Naive thymus-derived CD4-positive, alpha-beta T cell (primary cell): ENCODE measurements at regions not wholly inside any gene's neighbourhood (a gene's known extent, or its start where the extent isn't known, plus 50 kb on each side); places are given as distances from the start of the nearest gene placed in this dataset.

Experiments used
- ATAC-seq: fragments of 150-1000 bp; cut with Tn5 transposase; 2 replicates; pipeline ENCODE4 v1.10.0; 2021; ENCODE audit warnings: mild to moderate bottlenecking, moderate library complexity
- CTCF ChIA-PET: fragments of 350-600 bp; sonication (Branson Sonifier 250); formaldehyde crosslinking; loops from one replicate; lab custom pipeline; 2021; ENCODE audit warnings: antibody characterized with exemption; lab: Charles Lee
- POLR2A ChIA-PET: fragments of 350-600 bp; sonication (Branson Sonifier 250); formaldehyde crosslinking; loops from one replicate; lab custom pipeline; 2021; ENCODE audit warnings: antibody characterized with exemption, inconsistent platforms; lab: Charles Lee
- DNase-seq, 9 donors: peaks; one replicate each; pipeline versions ENCODE4 v3.0.0 to v3.0.0-alpha.2; 2020 to 2022; ENCODE audit warnings: mixed read lengths in 1 of 9
- H3K27ac ChIP-seq: one replicate; pipeline ENCODE4 v1.7.0; 2013; ENCODE audit warnings: mild to moderate bottlenecking, low read depth, low read length, moderate library complexity
- H3K27me3 ChIP-seq, 2 donors: one replicate each; pipeline ENCODE4 v1.7.0; 2013; ENCODE audit warnings: low read length in 2 of 2, mild to moderate bottlenecking in 2 of 2, moderate library complexity in 2 of 2; ENCODE audit not compliant: control insufficient read depth in 2 of 2, insufficient read depth in 2 of 2
- H3K36me3 ChIP-seq, 3 experiments: 1 replicate in 2 of 3; 2 replicates in 1 of 3; pipeline ENCODE4 v1.7.0; 2013; ENCODE audit warnings: low read length in 3 of 3, mild to moderate bottlenecking in 3 of 3, moderate library complexity in 1 of 3; ENCODE audit not compliant: insufficient read depth in 3 of 3, control insufficient read depth in 2 of 3
- H3K4me1 ChIP-seq, 2 donors: one replicate each; pipeline ENCODE4 v1.7.0; 2013; ENCODE audit warnings: low read length in 2 of 2, mild to moderate bottlenecking in 2 of 2, moderate library complexity in 1 of 2; ENCODE audit not compliant: control insufficient read depth in 2 of 2, insufficient read depth in 2 of 2
- H3K4me3 ChIP-seq: 2 replicates; pipeline ENCODE4 v1.7.0; 2013; ENCODE audit warnings: mild to moderate bottlenecking, low read length
- H3K9me3 ChIP-seq, 3 experiments: 1 replicate in 2 of 3; 2 replicates in 1 of 3; pipeline ENCODE4 v1.7.0; 2013; ENCODE audit warnings: low read length in 3 of 3; ENCODE audit not compliant: control insufficient read depth in 2 of 3
- H3K27ac Mint-ChIP-seq, 9 donors: one replicate each; pipeline ENCODE4 v1.8.0; 2020 to 2022; ENCODE audit warnings: mixed read lengths in 9 of 9, mild to moderate bottlenecking in 8 of 9, moderate library complexity in 5 of 9, inconsistent platforms in 2 of 9
- H3K27me3 Mint-ChIP-seq, 5 donors: one replicate each; pipeline ENCODE4 v1.8.0; 2021 to 2022; ENCODE audit warnings: mixed read lengths in 5 of 5, mild to moderate bottlenecking in 1 of 5
- H3K36me3 Mint-ChIP-seq, 5 donors: one replicate each; pipeline ENCODE4 v1.8.0; 2020 to 2022; ENCODE audit warnings: mixed read lengths in 5 of 5, mild to moderate bottlenecking in 3 of 5, inconsistent platforms in 1 of 5
- H3K4me1 Mint-ChIP-seq, 7 donors: one replicate each; pipeline ENCODE4 v1.8.0; 2020 to 2022; ENCODE audit warnings: mixed read lengths in 7 of 7, mild to moderate bottlenecking in 3 of 7, inconsistent platforms in 1 of 7
- H3K4me3 Mint-ChIP-seq, 10 donors: one replicate each; pipeline ENCODE4 v1.8.0; 2020 to 2022; ENCODE audit warnings: mild to moderate bottlenecking in 10 of 10, mixed read lengths in 10 of 10, moderate library complexity in 6 of 10, inconsistent platforms in 2 of 10
- H3K9me3 Mint-ChIP-seq, 11 donors: one replicate each; pipeline ENCODE4 v1.8.0; 2020 to 2022; ENCODE audit warnings: mixed read lengths in 11 of 11, mild to moderate bottlenecking in 4 of 11, inconsistent platforms in 1 of 11, moderate library complexity in 1 of 11
- intact Hi-C, 2 donors: fragments of 100-400 bp; cut with micrococcal nuclease; formaldehyde crosslinking; loops; one replicate each; pipeline ENCODE4 v1.15.1; 2023

GRCh38 chr6:106771822-106772221 is 142.4 kb downstream of the QRSL1 start:
- peaks cover 0 to 39% (median 8%) of the 10 kb centered on the region in 11 donors for H3K9me3 Mint-ChIP-seq
- Histone ChIP-seq H3K4me3 (no peak overlapping the region), H3K27ac (no peak overlapping the region), H3K9me3 (no peaks in the 10 kb centered on the region), H3K27me3 (no peaks in the 10 kb centered on the region), H3K36me3 (no peaks in the 10 kb centered on the region), H3K4me1 (no peaks in the 10 kb centered on the region)
- no peaks in the 10 kb centered on the region for H3K4me1 Mint-ChIP-seq
- ATAC-seq (no peak), DNase-seq (no peak)
- no peak overlapping the region for H3K27ac Mint-ChIP-seq
- intact Hi-C loops: no loop called here
- ChIA-PET CTCF (no interaction called here), POLR2A (no interaction called here)
- H3K4me3 Mint-ChIP-seq: no peak overlapping the region
- H3K36me3 Mint-ChIP-seq: peaks cover 0 to 4% (median 0%) of the 10 kb centered on the region in 5 donors
- H3K27me3 Mint-ChIP-seq: peaks cover 0 to 11% (median 6%) of the 10 kb centered on the region in 5 donors

DNA sequence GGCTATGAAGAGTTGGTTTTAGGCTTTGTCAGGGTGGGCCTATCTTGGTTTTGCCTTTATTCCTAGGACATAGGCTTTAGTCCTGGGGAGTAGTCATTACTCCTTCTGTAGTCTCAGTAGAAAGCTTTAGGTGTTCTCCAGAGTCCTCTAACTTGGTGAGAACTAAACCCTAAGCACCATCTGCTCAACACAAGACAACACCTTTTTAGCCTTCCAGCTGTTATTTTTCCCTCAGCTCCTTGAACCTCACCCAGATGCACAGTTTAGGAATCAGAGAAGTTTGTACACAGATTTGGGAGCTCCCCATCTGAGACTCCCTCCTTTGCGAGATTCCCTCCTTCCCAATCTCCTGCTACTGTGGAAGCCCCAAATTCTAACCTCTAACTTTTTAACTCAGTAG is 141.3 kb downstream of the QRSL1 start:
- no peak overlapping the region for H3K4me3 Mint-ChIP-seq
- peaks cover 0 to 39% (median 8%) of the 10 kb centered on the region in 11 donors for H3K9me3 Mint-ChIP-seq
- CTCF ChIA-PET: no interaction called here
- Histone ChIP-seq H3K27me3 (no peaks in the 10 kb centered on the region), H3K27ac (no peak overlapping the region), H3K9me3 (no peaks in the 10 kb centered on the region), H3K4me1 (no peaks in the 10 kb centered on the region), H3K36me3 (no peaks in the 10 kb centered on the region), H3K4me3 (no peak overlapping the region)
- no peak for DNase-seq
- ATAC-seq: no peak
- no peak overlapping the region for H3K27ac Mint-ChIP-seq
- POLR2A ChIA-PET: no interaction called here
- intact Hi-C loops: no loop called here
- peaks cover 0 to 4% (median 0%) of the 10 kb centered on the region in 5 donors for H3K36me3 Mint-ChIP-seq
- peaks cover 0 to 15% (median 8%) of the 10 kb centered on the region in 5 donors for H3K27me3 Mint-ChIP-seq
- no peaks in the 10 kb centered on the region for H3K4me1 Mint-ChIP-seq

DNA sequence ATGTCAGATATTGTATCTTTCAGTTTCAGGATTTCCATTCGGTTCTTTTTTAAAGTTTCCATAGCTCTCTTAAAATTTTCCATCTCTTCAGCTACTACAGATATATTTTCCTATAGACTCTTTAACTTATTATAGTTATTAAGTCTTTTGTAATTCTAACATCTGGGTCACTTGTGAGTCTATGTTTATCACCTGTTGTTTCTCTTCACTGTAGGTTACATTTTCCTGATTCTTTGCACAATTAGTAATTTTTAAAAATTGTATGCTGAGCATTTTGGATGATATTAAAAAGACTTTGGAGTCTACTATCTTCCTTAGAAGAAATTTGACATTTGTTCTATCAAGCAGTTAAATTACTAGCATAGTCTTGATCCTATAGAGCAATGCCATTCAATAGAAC is 140.7 kb downstream of the QRSL1 start:
- H3K36me3 Mint-ChIP-seq: peaks cover 0 to 4% (median 0%) of the 10 kb centered on the region in 5 donors
- ATAC-seq (no peak), DNase-seq (no peak)
- Histone ChIP-seq H3K36me3 (no peaks in the 10 kb centered on the region), H3K4me1 (no peaks in the 10 kb centered on the region), H3K9me3 (no peaks in the 10 kb centered on the region), H3K4me3 (no peak overlapping the region), H3K27me3 (no peaks in the 10 kb centered on the region), H3K27ac (no peak overlapping the region)
- intact Hi-C loops: no loop called here
- H3K4me1 Mint-ChIP-seq: no peaks in the 10 kb centered on the region
- no peak overlapping the region for H3K27ac Mint-ChIP-seq
- ChIA-PET CTCF (no interaction called here), POLR2A (no interaction called here)
- peaks cover 0 to 39% (median 8%) of the 10 kb centered on the region in 11 donors for H3K9me3 Mint-ChIP-seq
- H3K4me3 Mint-ChIP-seq: no peak overlapping the region
- H3K27me3 Mint-ChIP-seq: peaks cover 0 to 15% (median 4%) of the 10 kb centered on the region in 5 donors

DNA sequence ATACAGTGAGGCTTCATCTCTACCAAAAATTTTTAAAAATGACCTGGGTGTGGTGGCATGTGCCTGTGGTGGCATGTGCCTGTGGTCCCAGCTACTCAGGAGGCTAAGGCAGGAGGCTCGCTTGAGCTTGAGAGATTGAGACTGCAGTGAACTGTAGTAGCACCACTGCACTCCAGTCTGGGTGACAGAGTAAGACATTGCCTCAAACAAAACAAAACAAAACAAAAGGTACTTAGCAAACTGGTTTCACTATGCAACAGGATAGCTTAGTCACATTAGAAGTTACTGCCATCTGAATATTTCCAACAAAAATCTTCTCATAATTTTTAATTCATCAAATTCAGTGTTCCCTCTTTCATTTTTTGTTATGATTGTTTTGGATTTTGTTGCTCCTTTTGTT is 137.9 kb downstream of the QRSL1 start:
- no peaks in the 10 kb centered on the region for H3K36me3 ChIP-seq
- H3K27ac ChIP-seq: no peak overlapping the region
- H3K4me1 ChIP-seq: no peaks in the 10 kb centered on the region
- intact Hi-C loops: no loop called here
- H3K9me3 ChIP-seq: no peaks in the 10 kb centered on the region
- peaks cover 0 to 4% (median 0%) of the 10 kb centered on the region in 5 donors for H3K36me3 Mint-ChIP-seq
- H3K27ac Mint-ChIP-seq: no peak overlapping the region
- H3K27me3 ChIP-seq: no peaks in the 10 kb centered on the region
- H3K4me1 Mint-ChIP-seq: no peaks in the 10 kb centered on the region
- no peak for DNase-seq
- peaks cover 0 to 10% (median 3%) of the 10 kb centered on the region in 5 donors for H3K27me3 Mint-ChIP-seq
- H3K4me3 ChIP-seq: no peak overlapping the region
- ChIA-PET CTCF (no interaction called here), POLR2A (no interaction called here)
- ATAC-seq: no peak
- H3K9me3 Mint-ChIP-seq: peaks cover 0 to 44% (median 12%) of the 10 kb centered on the region in 11 donors
- no peak overlapping the region for H3K4me3 Mint-ChIP-seq

GRCh38 chr6:106766201-106766600 is 136.8 kb downstream of the QRSL1 start:
- ChIA-PET CTCF (no interaction called here), POLR2A (no interaction called here)
- Mint-ChIP-seq H3K27me3 (peaks cover 0 to 5% (median 3%) of the 10 kb centered on the region in 5 donors), H3K4me3 (no peak overlapping the region), H3K36me3 (peaks cover 0 to 7% (median 0%) of the 10 kb centered on the region in 5 donors), H3K9me3 (peaks cover 0 to 47% (median 11%) of the 10 kb centered on the region in 11 donors), H3K4me1 (no peaks in the 10 kb centered on the region), H3K27ac (no peak overlapping the region)
- ATAC-seq (no peak), DNase-seq (no peak)
- H3K36me3 ChIP-seq: no peaks in the 10 kb centered on the region
- no peak overlapping the region for H3K4me3 ChIP-seq
- H3K27me3 ChIP-seq: no peaks in the 10 kb centered on the region
- no peaks in the 10 kb centered on the region for H3K4me1 ChIP-seq
- intact Hi-C loops: no loop called here
- H3K27ac ChIP-seq: no peak overlapping the region
- H3K9me3 ChIP-seq: no peaks in the 10 kb centered on the region

- ChIA-PET CTCF (no interaction called here), POLR2A (no interaction called here)
- H3K4me3 Mint-ChIP-seq: no peak overlapping the region
- peaks cover 0 to 8% (median 5%) of the 10 kb centered on the region in 5 donors for H3K27me3 Mint-ChIP-seq
- H3K4me1 Mint-ChIP-seq: no peaks in the 10 kb centered on the region
- Histone ChIP-seq H3K27me3 (no peaks in the 10 kb centered on the region), H3K9me3 (no peaks in the 10 kb centered on the region), H3K4me3 (no peak overlapping the region), H3K4me1 (no peaks in the 10 kb centered on the region), H3K27ac (no peak overlapping the region), H3K36me3 (no peaks in the 10 kb centered on the region)
- intact Hi-C loops: no loop called here
- DNase-seq (no peak), ATAC-seq (no peak)
- no peak overlapping the region for H3K27ac Mint-ChIP-seq
- H3K9me3 Mint-ChIP-seq: peaks cover 1 to 44% (median 6%) of the 10 kb centered on the region in 11 donors
- peaks cover 0 to 4% (median 0%) of the 10 kb centered on the region in 5 donors for H3K36me3 Mint-ChIP-seq
These were observed 136.1 kb downstream of the QRSL1 start for GRCh38 chr6:106765496-106765895.

- DNase-seq (no peak), ATAC-seq (no peak)
- Histone ChIP-seq H3K9me3 (no peaks in the 10 kb centered on the region), H3K4me1 (no peaks in the 10 kb centered on the region), H3K4me3 (no peak overlapping the region), H3K36me3 (no peaks in the 10 kb centered on the region), H3K27ac (no peak overlapping the region), H3K27me3 (no peaks in the 10 kb centered on the region)
- intact Hi-C loops: no loop called here
- H3K27me3 Mint-ChIP-seq: peaks cover 0 to 12% (median 8%) of the 10 kb centered on the region in 5 donors
- CTCF ChIA-PET: no interaction called here
- H3K4me1 Mint-ChIP-seq: no peaks in the 10 kb centered on the region
- H3K9me3 Mint-ChIP-seq: peaks cover 3 to 46% (median 8%) of the 10 kb centered on the region in 11 donors
- H3K4me3 Mint-ChIP-seq: no peak overlapping the region
- no peak overlapping the region for H3K27ac Mint-ChIP-seq
- H3K36me3 Mint-ChIP-seq: peaks cover 0 to 4% (median 0%) of the 10 kb centered on the region in 5 donors
- POLR2A ChIA-PET: no interaction called here
These were observed 135.1 kb downstream of the QRSL1 start for GRCh38 chr6:106764353-106764980.
